H1 (cell line): ENCODE measurements at regions not wholly inside any gene's neighbourhood (a gene's known extent, or its start where the extent isn't known, plus 50 kb on each side); places are given as distances from the start of the nearest gene placed in this dataset.

Experiments used
- CTCF ChIA-PET: fragments of 300-600 bp; sonication (Branson Sonifier 250); formaldehyde crosslinking; loops from one replicate; lab custom pipeline; 2021; ENCODE audit not compliant: partially characterized antibody; lab: Charles Lee
- POLR2A ChIA-PET: fragments of 300-600 bp; sonication (Branson Sonifier 250); formaldehyde crosslinking; loops from one replicate; lab custom pipeline; 2021; ENCODE audit warnings: inconsistent platforms; ENCODE audit not compliant: partially characterized antibody; lab: Charles Lee
- DNase-seq, 2 experiments: peaks; one replicate each; pipeline versions ENCODE4 v3.0.0 to v3.0.0-alpha.2; 2010 to 2022; ENCODE audit warnings: low spot score in 2 of 2, low read depth in 1 of 2, mixed read lengths in 1 of 2
- FAIRE-seq: peaks from 2 replicates; lab custom pipeline; 2011; peaks lifted over from hg19 to GRCh38; lab: Jason Lieb, UNC
- H2AFZ ChIP-seq: 2 replicates; pipeline ENCODE4 v1.8.1; 2012; ENCODE audit warnings: low read length, inconsistent platforms
- H2AK5ac ChIP-seq: 2 replicates; pipeline ENCODE4 v1.6.1; 2013; ENCODE audit warnings: low read depth, low read length
- H2BK120ac ChIP-seq: replicated peaks from 2 replicates; pipeline ENCODE3; 2013; ENCODE audit warnings: low read depth, low read length, inconsistent platforms
- H2BK12ac ChIP-seq: 2 replicates; pipeline ENCODE4 v1.6.1; 2013; ENCODE audit warnings: low read depth, low read length
- H2BK15ac ChIP-seq: 2 replicates; pipeline ENCODE4 v1.6.1; 2013; ENCODE audit warnings: low read length
- H2BK20ac ChIP-seq: 2 replicates; pipeline ENCODE4 v1.6.1; 2013; ENCODE audit warnings: low read length
- H2BK5ac ChIP-seq: 2 replicates; pipeline ENCODE4 v1.6.1; 2013; ENCODE audit warnings: low read depth, low read length
- H3K14ac ChIP-seq: 2 replicates; pipeline ENCODE4 v1.6.1; 2013; ENCODE audit warnings: inconsistent platforms; ENCODE audit not compliant: insufficient read length
- H3K18ac ChIP-seq: 2 replicates; pipeline ENCODE4 v1.6.1; 2013; ENCODE audit warnings: low read length; ENCODE audit errors: extremely low read depth
- H3K23ac ChIP-seq: 2 replicates; pipeline ENCODE4 v1.6.1; 2013; ENCODE audit warnings: inconsistent platforms; ENCODE audit not compliant: insufficient read length
- H3K23me2 ChIP-seq: 2 replicates; pipeline ENCODE4 v1.6.1; 2013; ENCODE audit warnings: low read depth, low read length
- H3K27ac ChIP-seq: 2 replicates; pipeline ENCODE4 v1.6.1; 2011; ENCODE audit warnings: low read depth, low read length, inconsistent platforms
- H3K27me3 ChIP-seq, 4 experiments: replicated peaks in 1 of 4; 1 replicate in 1 of 4; 2 replicates in 3 of 4; pipeline versions ENCODE4 v1.6.1 to v1.8.1; 2011 to 2013; ENCODE audit warnings: low read length in 3 of 4, mild to moderate bottlenecking in 3 of 4, inconsistent platforms in 2 of 4, mixed read lengths in 2 of 4, moderate library complexity in 1 of 4; ENCODE audit not compliant: control insufficient read depth in 3 of 4, insufficient read depth in 3 of 4; ENCODE audit errors: extremely low read depth in 1 of 4
- H3K36me3 ChIP-seq, 4 experiments: 2 replicates each; pipeline versions ENCODE4 v1.6.1 to v1.8.1; 2011 to 2013; ENCODE audit warnings: mild to moderate bottlenecking in 4 of 4, low read length in 3 of 4, moderate library complexity in 2 of 4, control low read depth in 1 of 4, inconsistent platforms in 1 of 4; ENCODE audit not compliant: insufficient read depth in 4 of 4, control insufficient read depth in 2 of 4
- H3K4ac ChIP-seq: replicated peaks from 2 replicates; pipeline ENCODE3; 2013; ENCODE audit warnings: low read length, low read depth, mixed read lengths, inconsistent platforms; ENCODE audit not compliant: insufficient read length
- H3K4me1 ChIP-seq, 4 experiments: replicated peaks in 1 of 4; 1 replicate in 1 of 4; 2 replicates in 3 of 4; pipeline versions ENCODE4 v1.6.1 to v1.8.1; 2011 to 2013; ENCODE audit warnings: low read length in 3 of 4, inconsistent platforms in 2 of 4, mixed read lengths in 1 of 4; ENCODE audit not compliant: insufficient read depth in 4 of 4, control insufficient read depth in 3 of 4
- H3K4me2 ChIP-seq, 2 experiments: 2 replicates each; pipeline versions ENCODE4 v1.6.1 to v1.8.1; 2011 to 2013; ENCODE audit warnings: low read depth in 2 of 2, low read length in 2 of 2, control low read depth in 1 of 2, inconsistent platforms in 1 of 2, mild to moderate bottlenecking in 1 of 2; ENCODE audit not compliant: insufficient read depth in 1 of 2
- H3K4me3 ChIP-seq, 4 experiments: fragments of 200-600, 300-600 bp in 1 of 4; sonication (generic), shearing (Covaris generic), sonication (Bioruptor Twin) in 1 of 4; 2 replicates each; pipeline versions ENCODE4 v1.5.1 to v1.8.1; 2011 to 2016; ENCODE audit warnings: low read length in 4 of 4, low read depth in 3 of 4, control low read depth in 2 of 4, inconsistent platforms in 2 of 4, mild to moderate bottlenecking in 2 of 4, mixed read lengths in 1 of 4, moderate library complexity in 1 of 4; ENCODE audit not compliant: insufficient read depth in 2 of 4; ENCODE audit errors: extremely low read depth in 1 of 4
- H3K56ac ChIP-seq: replicated peaks from 2 replicates; pipeline ENCODE3; 2013; ENCODE audit warnings: low read depth, mild to moderate bottlenecking, mixed read lengths, low read length, inconsistent platforms; ENCODE audit not compliant: insufficient read length
- H3K79me1 ChIP-seq: 2 replicates; pipeline ENCODE4 v1.6.1; 2013; ENCODE audit warnings: low read depth, low read length, control low read depth
- H3K79me2 ChIP-seq, 2 experiments: 2 replicates each; pipeline versions ENCODE4 v1.6.1 to v1.8.1; 2012 to 2013; ENCODE audit warnings: low read length in 2 of 2, mild to moderate bottlenecking in 2 of 2, inconsistent platforms in 1 of 2; ENCODE audit not compliant: insufficient read depth in 2 of 2, control insufficient read depth in 1 of 2
- H3K9ac ChIP-seq, 4 experiments: replicated peaks in 1 of 4; 1 replicate in 1 of 4; 2 replicates in 3 of 4; pipeline versions ENCODE4 v1.6.1 to v1.8.1; 2011 to 2013; ENCODE audit warnings: low read depth in 3 of 4, low read length in 3 of 4, control low read depth in 2 of 4, mild to moderate bottlenecking in 2 of 4, moderate library complexity in 2 of 4, inconsistent platforms in 1 of 4; ENCODE audit errors: extremely low read depth in 1 of 4
- H3K9me3 ChIP-seq, 2 experiments: 2 replicates each; pipeline versions ENCODE4 v1.6.1 to v1.8.1; 2012 to 2013; ENCODE audit warnings: mild to moderate bottlenecking in 2 of 2, moderate library complexity in 2 of 2, control low read depth in 1 of 2, inconsistent platforms in 1 of 2, low read depth in 1 of 2, low read length in 1 of 2, mixed read lengths in 1 of 2; ENCODE audit not compliant: insufficient read depth in 2 of 2
- H4K20me1 ChIP-seq, 2 experiments: replicated peaks in 1 of 2; 2 replicates each; pipeline versions ENCODE3 to v1.8.1; 2011 to 2013; ENCODE audit warnings: inconsistent platforms in 2 of 2, low read length in 2 of 2, mild to moderate bottlenecking in 1 of 2; ENCODE audit not compliant: insufficient read depth in 2 of 2, control insufficient read depth in 1 of 2
- H4K5ac ChIP-seq: 2 replicates; pipeline ENCODE4 v1.6.1; 2013; ENCODE audit warnings: low read length, low read depth, mixed read lengths, inconsistent platforms; ENCODE audit not compliant: insufficient read length
- H4K8ac ChIP-seq: 2 replicates; pipeline ENCODE4 v1.8.0; 2013; ENCODE audit warnings: mild to moderate bottlenecking, moderate library complexity, low read length, inconsistent platforms; ENCODE audit not compliant: insufficient read depth; ENCODE audit errors: extremely low read depth
- H4K91ac ChIP-seq: replicated peaks from 2 replicates; pipeline ENCODE3; 2013; ENCODE audit warnings: low read length, mixed read lengths, inconsistent platforms; ENCODE audit not compliant: insufficient read length
- BACH1 ChIP-seq: IDR thresholded peaks from 2 replicates; pipeline ENCODE4 v1.6.1; 2012; ENCODE audit warnings: low read length, improper control_type of control experiment
- CEBPB ChIP-seq: IDR thresholded peaks from 2 replicates; pipeline ENCODE4 v1.6.1; 2012; ENCODE audit warnings: low read depth, low read length
- CHD2 ChIP-seq: IDR thresholded peaks from 2 replicates; pipeline ENCODE4 v1.6.1; 2012; ENCODE audit warnings: low read length, improper control_type of control experiment
- RFX5 ChIP-seq: IDR thresholded peaks from 2 replicates; pipeline ENCODE4 v1.6.1; 2011; ENCODE audit warnings: low read depth, low read length, improper control_type of control experiment, borderline replicate concordance
- RXRA ChIP-seq: IDR thresholded peaks from 2 replicates; pipeline ENCODE4 v1.6.1; 2011; ENCODE audit warnings: low read depth, mild to moderate bottlenecking, low read length, moderate library complexity; ENCODE audit not compliant: insufficient read depth
- WGBS, 2 experiments: shearing (Covaris generic) in 1 of 2; methylation state at CpG; one replicate each; pipeline versions ENCODE4 v1.1.6 to v1.1.7; 2013 to 2015; ENCODE audit warnings: low lambda C conversion rate in 2 of 2, mixed read lengths in 2 of 2, inconsistent platforms in 1 of 2, low coverage in 1 of 2, missing lambda C conversion rate in 1 of 2; ENCODE audit not compliant: insufficient replicate concordance in 2 of 2, insufficient coverage in 1 of 2, insufficient read length in 1 of 2; ENCODE audit errors: extremely low coverage in 1 of 2, missing lambda C conversion rate in 1 of 2; 5-methylcytosine and 5-hydroxymethylcytosine counted together
- TF ChIP-seq, protein P1 (sequence below): IDR thresholded peaks from 2 replicates; pipeline ENCODE4 v1.6.1; 2012; ENCODE audit warnings: inconsistent platforms
- TF ChIP-seq, protein P2 (sequence below): IDR thresholded peaks from 2 replicates; pipeline ENCODE4 v1.6.1; 2012; ENCODE audit warnings: inconsistent platforms

- H3K4me2 ChIP-seq = no peak overlapping the region
- CTCF ChIA-PET = no interaction called here
Measured at GRCh38 chr11:115724666-115725065, 220.5 kb upstream of the CADM1 start.

More at GRCh38 chr11:115724666-115725065, 220.5 kb upstream of the CADM1 start:
- DNase-seq (no peak), FAIRE-seq (no peak)
- H2BK12ac ChIP-seq = no peak overlapping the region
- H3K4me1 ChIP-seq = no peaks in the 10 kb centered on the region
- H3K9ac ChIP-seq = no peak overlapping the region
- no peak overlapping the region for H3K4me3 ChIP-seq
- no peak overlapping the region for H2BK120ac ChIP-seq
- no peaks in the 10 kb centered on the region for H3K36me3 ChIP-seq
- 84% methylated on average over 2 of the region's 2 CpGs; no CpG with 5 or more reads in 1 of the 2 experiments for WGBS, 2 experiments
- no peak overlapping the region for H3K4ac ChIP-seq
- H3K27me3 ChIP-seq = no peaks in the 10 kb centered on the region; a peak in 2 of 7 replicates
- no peak overlapping the region for H2BK5ac ChIP-seq
- H3K18ac ChIP-seq = no peak overlapping the region
- no peaks in the 10 kb centered on the region for H3K79me1 ChIP-seq
- H2BK15ac ChIP-seq = no peak overlapping the region
- no peak overlapping the region for H4K5ac ChIP-seq
- H3K79me2 ChIP-seq = no peaks in the 10 kb centered on the region
- H3K14ac ChIP-seq = no peak overlapping the region
- POLR2A ChIA-PET = no interaction called here
- H4K91ac ChIP-seq = no peak overlapping the region
- no peak overlapping the region for H4K8ac ChIP-seq
- H2AFZ ChIP-seq = no peak overlapping the region
- peaks cover 0 to 8% of the 10 kb centered on the region in 2 experiments; a peak in 2 of 4 replicates for H3K9me3 ChIP-seq
- H2BK20ac ChIP-seq = no peak overlapping the region
- H3K27ac ChIP-seq = no peak overlapping the region
- H2AK5ac ChIP-seq = no peak overlapping the region
- H3K56ac ChIP-seq = no peak overlapping the region
- TF ChIP-seq RXRA = no peak
- no peak for TF ChIP-seq CEBPB
- TF ChIP-seq, protein P1, sequence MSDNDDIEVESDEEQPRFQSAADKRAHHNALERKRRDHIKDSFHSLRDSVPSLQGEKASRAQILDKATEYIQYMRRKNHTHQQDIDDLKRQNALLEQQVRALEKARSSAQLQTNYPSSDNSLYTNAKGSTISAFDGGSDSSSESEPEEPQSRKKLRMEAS = no peak
- no peak for TF ChIP-seq CHD2
- no peak for TF ChIP-seq BACH1
- TF ChIP-seq RFX5 = no peak
- TF ChIP-seq, protein P2, sequence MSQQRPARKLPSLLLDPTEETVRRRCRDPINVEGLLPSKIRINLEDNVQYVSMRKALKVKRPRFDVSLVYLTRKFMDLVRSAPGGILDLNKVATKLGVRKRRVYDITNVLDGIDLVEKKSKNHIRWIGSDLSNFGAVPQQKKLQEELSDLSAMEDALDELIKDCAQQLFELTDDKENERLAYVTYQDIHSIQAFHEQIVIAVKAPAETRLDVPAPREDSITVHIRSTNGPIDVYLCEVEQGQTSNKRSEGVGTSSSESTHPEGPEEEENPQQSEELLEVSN = no peak
- H3K23me2 ChIP-seq = 0 out of 2 replicates have a peak, but pooled peaks cover 4% of the 10 kb centered on the region
- no peak overlapping the region for H3K23ac ChIP-seq
- H4K20me1 ChIP-seq = no peaks in the 10 kb centered on the region
